GM10248 (cell line): ENCODE measurements at regions not wholly inside any gene's neighbourhood (a gene's known extent, or its start where the extent isn't known, plus 50 kb on each side); places are given as distances from the start of the nearest gene placed in this dataset.

Experiments
- CTCF ChIA-PET: fragments of 300-600 bp; sonication (Branson Sonifier 250); formaldehyde crosslinking; extraction: SDS; loops from one replicate; lab custom pipeline; 2021; ENCODE audit warnings: antibody characterized with exemption; lab: Yijun Ruan, JAX
- POLR2A ChIA-PET: fragments of 350-650 bp; sonication (Branson Sonifier 250); formaldehyde crosslinking; extraction: SDS; loops from one replicate; lab custom pipeline; 2020; ENCODE audit warnings: antibody characterized with exemption; lab: Yijun Ruan, JAX
- DNase-seq: peaks from one replicate; pipeline ENCODE4 v3.0.0; 2012; ENCODE audit errors: extremely low spot score
- TF ChIP-seq, protein P1 (sequence below): IDR thresholded peaks from 2 replicates; pipeline ENCODE4 v1.5.1; 2012; ENCODE audit warnings: mild to moderate bottlenecking, low read depth; ENCODE audit errors: extremely low read depth, missing control alignments, control extremely low read depth

DNA sequence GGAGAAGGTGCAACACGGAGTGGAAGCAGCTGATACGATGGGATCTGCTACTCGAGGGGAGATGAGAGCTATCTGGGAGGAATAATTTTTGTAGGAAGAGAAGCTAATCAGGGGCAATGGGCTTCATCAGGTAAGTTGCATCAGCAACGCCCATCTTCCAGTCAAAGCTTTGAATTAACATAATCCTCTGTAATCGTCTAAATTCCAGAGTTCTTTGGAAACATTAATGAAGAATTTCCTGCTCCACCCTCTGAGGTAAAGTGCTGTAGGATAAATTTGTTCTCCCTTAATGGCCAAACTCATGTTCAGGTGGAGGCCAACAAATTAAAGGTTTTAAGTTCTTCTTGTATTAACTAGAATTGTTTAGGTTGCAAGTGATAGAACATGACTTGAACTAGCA, 94.0 kb upstream of the KAZN start:
- CTCF ChIA-PET: no interaction called here
- DNase-seq: no peak
- TF ChIP-seq, protein P1, sequence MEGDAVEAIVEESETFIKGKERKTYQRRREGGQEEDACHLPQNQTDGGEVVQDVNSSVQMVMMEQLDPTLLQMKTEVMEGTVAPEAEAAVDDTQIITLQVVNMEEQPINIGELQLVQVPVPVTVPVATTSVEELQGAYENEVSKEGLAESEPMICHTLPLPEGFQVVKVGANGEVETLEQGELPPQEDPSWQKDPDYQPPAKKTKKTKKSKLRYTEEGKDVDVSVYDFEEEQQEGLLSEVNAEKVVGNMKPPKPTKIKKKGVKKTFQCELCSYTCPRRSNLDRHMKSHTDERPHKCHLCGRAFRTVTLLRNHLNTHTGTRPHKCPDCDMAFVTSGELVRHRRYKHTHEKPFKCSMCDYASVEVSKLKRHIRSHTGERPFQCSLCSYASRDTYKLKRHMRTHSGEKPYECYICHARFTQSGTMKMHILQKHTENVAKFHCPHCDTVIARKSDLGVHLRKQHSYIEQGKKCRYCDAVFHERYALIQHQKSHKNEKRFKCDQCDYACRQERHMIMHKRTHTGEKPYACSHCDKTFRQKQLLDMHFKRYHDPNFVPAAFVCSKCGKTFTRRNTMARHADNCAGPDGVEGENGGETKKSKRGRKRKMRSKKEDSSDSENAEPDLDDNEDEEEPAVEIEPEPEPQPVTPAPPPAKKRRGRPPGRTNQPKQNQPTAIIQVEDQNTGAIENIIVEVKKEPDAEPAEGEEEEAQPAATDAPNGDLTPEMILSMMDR: no peak
- POLR2A ChIA-PET: no interaction called here

DNA sequence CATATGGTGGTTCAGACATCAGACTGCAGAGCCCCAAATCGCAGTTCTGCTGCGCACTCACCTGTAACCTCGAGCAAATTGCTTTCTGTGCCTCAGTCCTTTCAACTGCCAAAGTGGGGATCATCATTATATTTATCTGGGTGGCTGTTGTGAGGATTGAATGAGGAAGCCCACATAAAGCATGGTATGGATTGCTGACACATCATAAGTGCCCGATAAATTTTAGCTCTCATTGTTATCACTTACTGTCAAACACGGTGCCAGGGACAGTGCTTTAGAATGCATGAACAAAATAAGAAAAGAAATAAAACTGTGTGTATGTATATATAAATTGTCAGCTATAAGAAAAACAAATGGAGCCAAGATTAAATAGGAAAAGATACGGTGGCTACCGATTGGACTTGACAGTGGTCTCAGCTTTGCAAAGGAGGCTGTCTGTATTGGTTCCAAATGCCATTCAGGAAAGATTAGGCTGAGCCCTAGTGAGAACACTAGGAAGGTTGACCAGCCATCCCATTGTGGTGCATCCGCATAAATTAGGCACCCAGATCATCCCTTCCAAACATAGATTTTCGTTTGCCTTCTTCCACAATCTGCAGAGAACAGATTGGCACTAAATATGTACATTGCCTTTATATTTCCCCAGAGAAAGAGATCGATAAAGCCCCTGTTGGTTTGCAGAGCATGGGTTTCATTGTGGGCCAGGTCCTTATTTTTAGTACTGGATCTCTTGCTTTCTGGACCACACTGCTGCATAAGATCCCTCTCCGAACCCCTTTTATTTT, 91.8 kb upstream of the KAZN start:
- CTCF ChIA-PET: no interaction called here

DNA sequence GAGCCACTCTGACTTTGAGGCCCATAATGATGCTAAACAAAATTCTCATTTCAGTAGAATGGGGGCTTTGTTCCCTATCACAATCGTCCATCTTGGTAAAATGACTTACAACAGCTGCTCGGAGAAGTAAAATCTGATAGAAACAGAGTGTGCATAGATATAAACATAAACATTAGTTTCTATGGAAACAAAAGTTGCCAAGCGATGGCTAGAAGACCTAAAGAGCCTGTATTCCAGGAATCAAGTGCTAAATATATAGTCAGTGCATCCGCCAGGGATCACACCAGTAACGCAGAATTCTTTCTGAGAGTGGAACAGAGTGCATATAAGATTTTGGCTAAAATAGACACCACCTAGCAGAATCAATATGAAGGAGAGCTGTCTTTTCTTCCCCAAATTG, 91.2 kb upstream of the KAZN start:
- TF ChIP-seq, protein P1: no peak
- no peak for DNase-seq
- POLR2A ChIA-PET: no interaction called here
- CTCF ChIA-PET: no interaction called here

More for the DNA sequence above, 91.8 kb upstream of the KAZN start:
- POLR2A ChIA-PET: no interaction called here
- no peak for DNase-seq
- TF ChIP-seq, protein P1: no peak

DNA sequence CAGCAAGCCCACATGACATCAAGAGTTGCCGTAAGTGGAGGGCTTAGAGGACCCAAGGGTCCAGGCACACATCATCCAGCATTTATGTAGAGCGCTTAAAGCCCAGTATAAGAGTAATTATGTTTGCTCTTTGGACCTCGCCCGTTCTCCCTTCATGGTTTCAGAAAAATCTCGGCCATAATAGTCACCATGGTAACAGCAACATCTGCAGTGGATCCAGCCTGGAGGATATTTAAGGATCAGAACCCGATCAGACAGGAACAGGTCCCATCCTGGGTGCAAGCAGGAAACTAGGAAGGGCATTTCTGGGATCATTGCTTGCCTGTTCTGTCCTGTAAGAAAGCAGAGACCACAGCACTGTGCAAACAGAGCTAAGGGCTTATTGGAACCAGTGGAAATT, 89.9 kb upstream of the KAZN start:
- no peak for DNase-seq
- TF ChIP-seq, protein P1: no peak
- ChIA-PET POLR2A (no interaction called here), CTCF (no interaction called here)

DNA sequence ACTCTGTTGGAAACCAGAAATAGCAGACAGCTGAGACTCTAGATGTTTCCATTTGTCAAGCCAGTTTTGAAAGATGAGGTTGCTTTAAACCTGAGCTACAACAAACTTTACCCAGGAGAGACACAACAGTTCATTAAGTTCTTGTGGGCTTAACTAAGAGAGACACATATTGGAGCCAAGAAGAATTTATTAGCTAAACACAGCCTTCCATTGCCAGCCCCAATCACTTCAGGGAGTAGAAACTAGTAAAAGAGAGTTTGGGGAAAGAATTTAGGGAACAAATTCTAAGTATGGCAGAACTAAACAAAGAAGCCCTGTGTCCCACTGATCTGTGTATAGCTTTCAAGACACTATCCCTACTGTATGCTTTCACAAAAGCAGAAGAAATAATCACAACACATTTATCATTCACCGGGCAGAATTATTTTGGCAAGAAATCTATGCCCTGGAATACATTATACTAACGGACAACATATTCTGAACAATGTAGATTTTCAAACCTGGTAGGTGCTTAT, 87.3 kb upstream of the KAZN start:
- ChIA-PET CTCF (interaction anchor here (1.2 to 2.1 kb wide), 2 partner anchors 9 to 47 kb away, joined by 3 to 6 read pairs; no protein-coding TSS in a partner anchor), POLR2A (no interaction called here)
- TF ChIP-seq, protein P1: no peak
- no peak for DNase-seq

DNA sequence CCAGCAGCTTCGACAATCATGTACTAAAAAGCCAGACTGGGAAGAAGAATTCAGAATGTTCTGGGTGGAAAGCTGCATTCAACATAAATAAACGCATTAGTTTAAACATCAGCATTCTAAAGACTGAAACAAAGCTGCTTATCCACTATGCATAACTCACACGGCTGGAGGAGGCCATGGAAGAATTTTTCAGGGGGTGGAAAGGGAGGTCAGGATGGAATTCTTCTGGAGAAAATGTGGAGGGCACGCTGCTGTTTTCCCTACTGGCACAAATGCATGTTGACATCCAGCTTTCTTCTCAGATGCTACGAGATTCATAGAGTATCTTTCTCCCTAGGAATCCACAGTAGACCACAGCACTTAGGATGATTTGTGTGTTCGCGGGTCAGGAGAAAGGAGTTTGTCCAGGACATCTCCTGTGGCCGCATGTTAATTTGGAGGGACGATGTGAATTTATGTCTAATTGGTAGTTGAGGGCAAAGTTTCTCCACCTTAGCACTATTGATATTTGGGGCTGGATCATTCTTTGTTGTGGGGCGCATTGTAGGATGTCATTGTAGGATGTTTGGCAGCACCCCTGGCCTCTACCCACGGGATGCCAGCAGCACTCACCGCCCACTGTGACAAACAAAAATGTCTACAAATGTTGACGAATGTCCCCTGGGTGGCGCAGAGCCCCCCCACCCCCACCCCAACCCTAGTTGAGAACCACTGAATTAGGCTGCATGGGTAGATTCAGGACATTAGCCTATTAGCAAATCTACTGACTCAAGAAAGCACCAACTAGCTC, 86.5 kb upstream of the KAZN start:
- POLR2A ChIA-PET: no interaction called here
- TF ChIP-seq, protein P1: no peak
- CTCF ChIA-PET: interaction anchor here (1.2 to 2.1 kb wide), 2 partner anchors 8 to 46 kb away, joined by 3 to 6 read pairs; no protein-coding TSS in a partner anchor
- DNase-seq: no peak
